ENCODE measurements at regions not wholly inside any gene's neighbourhood (a gene's known extent, or its start where the extent isn't known, plus 50 kb on each side); places are given as distances from the start of the nearest gene placed in this dataset.
"Not testable (repeated sequence)": the region's sequence is repeated elsewhere in the genome, so short reads cannot be mapped to it uniquely, and the experiment has no call there.

- no peak for DNase-seq
Measured at GRCh38 chr5:62084391-62084790, 221.6 kb upstream of the KIF2A start.

- no peak for DNase-seq
Measured at GRCh38 chr5:62090953-62091352, 215.1 kb upstream of the KIF2A start.

- DNase-seq, result no peak
Measured at GRCh38 chr5:62093411-62093810, 212.6 kb upstream of the KIF2A start.

- peak in 42 of 56 donors; percentile 1 to 69 (median 18) for DNase-seq
Measured at GRCh38 chr5:62093976-62094375, 212.0 kb upstream of the KIF2A start.

- no peak for DNase-seq
Measured at GRCh38 chr5:62097361-62097760, 208.6 kb upstream of the KIF2A start.

GRCh38 chr5:62100201-62100600 is 205.8 kb upstream of the KIF2A start:
- DNase-seq, result no peak

- DNase-seq, result not testable (repeated sequence)
Measured at GRCh38 chr5:62103863-62104262, 202.1 kb upstream of the KIF2A start.

GRCh38 chr5:62111428-62111827 is 194.6 kb upstream of the KIF2A start:
- DNase-seq, result no peak

GRCh38 chr5:62112689-62113228 is 193.2 kb upstream of the KIF2A start:
- no peak for DNase-seq

GRCh38 chr5:62115014-62115413 is 191.0 kb upstream of the KIF2A start:
- no peak for DNase-seq

GRCh38 chr5:62124266-62124665 is 181.7 kb upstream of the KIF2A start:
- no peak for DNase-seq

- DNase-seq, result no peak
Measured at GRCh38 chr5:62126090-62126489, 179.9 kb upstream of the KIF2A start.

- no peak for DNase-seq
Measured at GRCh38 chr5:62127098-62127736, 178.8 kb upstream of the KIF2A start.

- DNase-seq, result no peak
Measured at GRCh38 chr5:62130107-62130506, 175.9 kb upstream of the KIF2A start.

- DNase-seq, result no peak
Measured at GRCh38 chr5:62132276-62132675, 173.7 kb upstream of the KIF2A start.

- no peak for DNase-seq
Measured at GRCh38 chr5:62133426-62133825, 172.6 kb upstream of the KIF2A start.

- DNase-seq, result no peak
Measured at GRCh38 chr5:62134811-62135210, 171.2 kb upstream of the KIF2A start.

- no peak for DNase-seq
Measured at GRCh38 chr5:62137628-62138027, 168.4 kb upstream of the KIF2A start.

- DNase-seq, result no peak
Measured at GRCh38 chr5:62138607-62139006, 167.4 kb upstream of the KIF2A start.

GRCh38 chr5:62139741-62140140 is 166.3 kb upstream of the KIF2A start:
- DNase-seq, result no peak

- peak in 1 of 56 donors; percentile 1 for DNase-seq
Measured at GRCh38 chr5:62142351-62142750, 163.7 kb upstream of the KIF2A start.

- DNase-seq, result peak in 2 of 56 donors; percentile 1 to 5
Measured at GRCh38 chr5:62143268-62144229, 162.5 kb upstream of the KIF2A start.

All from nucleus accumbens (tissue), 56 donors.